GM19025 (cell line): ENCODE measurements at regions not wholly inside any gene's neighbourhood (a gene's known extent, or its start where the extent isn't known, plus 50 kb on each side); places are given as distances from the start of the nearest gene placed in this dataset.
"Not testable (repeated sequence)": the region's sequence is repeated elsewhere in the genome, so short reads cannot be mapped to it uniquely, and the experiment has no call there.

Experiments used
- ATAC-seq: cut with Tn5 transposase; IDR thresholded peaks from one replicate; pipeline ENCODE4 v1.9.1; 2021; ENCODE audit warnings: mild to moderate bottlenecking, low read depth, moderate library complexity; ENCODE audit not compliant: unreplicated experiment

GRCh38 chr18:57956491-57956890, 87.5 kb upstream of the NEDD4L start:
- ATAC-seq: no peak

- ATAC-seq: no peak
Measured at GRCh38 chr18:57954935-57955334, 89.1 kb upstream of the NEDD4L start.

- ATAC-seq: no peak
Measured at GRCh38 chr18:57953883-57954282, 90.1 kb upstream of the NEDD4L start.

DNA sequence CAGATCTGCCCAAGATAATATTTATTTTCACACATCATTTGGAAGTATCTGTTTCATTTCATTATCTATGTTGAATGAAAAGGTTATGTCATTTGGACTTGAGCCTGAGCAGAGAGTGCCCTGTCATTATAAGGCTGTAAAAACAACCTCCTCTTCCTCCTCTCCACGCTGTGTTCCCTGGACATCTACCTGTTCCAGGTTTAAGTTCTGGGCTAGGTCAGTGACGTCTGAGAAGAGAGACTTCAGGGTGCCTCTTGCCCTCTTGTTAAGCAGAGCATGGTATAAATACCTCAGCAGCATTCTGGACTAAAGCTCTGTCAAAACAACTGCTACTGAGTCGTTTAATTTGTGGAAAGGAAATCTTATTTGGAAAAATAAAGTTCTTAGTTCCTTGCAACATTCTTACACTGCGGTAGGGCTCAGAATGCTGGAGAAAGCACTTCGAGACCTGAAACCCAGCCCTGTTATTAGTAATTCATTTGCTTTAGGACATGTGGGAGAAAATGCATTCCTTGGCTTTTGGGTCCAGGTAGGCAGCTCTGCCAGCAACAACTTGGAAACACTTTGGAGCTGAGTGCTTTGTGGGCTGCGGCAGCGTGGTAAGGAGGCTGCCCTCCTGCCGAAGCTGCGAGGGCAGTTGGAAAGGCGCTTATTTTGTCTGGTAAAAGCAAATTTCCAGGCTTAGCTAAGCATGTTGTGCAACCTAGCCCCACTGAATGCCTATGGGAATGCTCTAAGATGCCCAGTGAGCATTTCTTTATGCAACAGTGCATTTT, 91.8 kb upstream of the NEDD4L start:
- no peak for ATAC-seq

DNA sequence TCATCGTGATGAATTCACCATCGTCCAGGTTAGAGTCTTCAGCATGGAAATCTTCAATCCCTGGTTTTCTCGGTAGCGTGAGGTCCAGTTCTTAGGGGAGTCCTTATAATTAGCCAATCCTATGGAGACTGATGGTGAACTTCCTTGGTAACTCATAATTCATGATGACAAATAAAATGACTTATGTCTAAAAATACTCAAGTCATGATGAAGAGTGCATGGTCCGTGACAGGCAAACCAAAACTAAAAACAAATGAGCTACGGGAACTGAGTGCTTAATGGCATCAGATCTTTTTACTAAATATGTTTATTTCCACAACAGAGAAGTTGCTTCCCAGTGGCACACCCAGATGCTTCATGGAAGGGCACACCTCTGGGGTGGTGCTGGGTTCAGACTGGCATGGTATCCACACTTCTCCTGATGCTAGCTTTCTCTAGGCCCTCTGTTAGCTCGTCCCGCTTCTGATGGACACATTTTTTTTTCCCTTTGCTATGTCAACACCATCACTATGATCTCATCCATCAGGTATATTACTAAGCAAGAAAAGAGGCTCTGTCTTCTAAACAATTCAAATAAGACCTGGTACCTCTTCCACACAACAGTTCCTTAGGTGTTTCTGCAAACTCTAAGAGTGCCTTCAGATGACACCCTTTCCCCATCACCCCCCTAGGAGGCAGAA, 92.8 kb upstream of the NEDD4L start:
- ATAC-seq: no peak

GRCh38 chr18:57950542-57950941, 93.5 kb upstream of the NEDD4L start:
- no peak for ATAC-seq

GRCh38 chr18:57949335-57949734, 94.7 kb upstream of the NEDD4L start:
- not testable (repeated sequence) for ATAC-seq

DNA sequence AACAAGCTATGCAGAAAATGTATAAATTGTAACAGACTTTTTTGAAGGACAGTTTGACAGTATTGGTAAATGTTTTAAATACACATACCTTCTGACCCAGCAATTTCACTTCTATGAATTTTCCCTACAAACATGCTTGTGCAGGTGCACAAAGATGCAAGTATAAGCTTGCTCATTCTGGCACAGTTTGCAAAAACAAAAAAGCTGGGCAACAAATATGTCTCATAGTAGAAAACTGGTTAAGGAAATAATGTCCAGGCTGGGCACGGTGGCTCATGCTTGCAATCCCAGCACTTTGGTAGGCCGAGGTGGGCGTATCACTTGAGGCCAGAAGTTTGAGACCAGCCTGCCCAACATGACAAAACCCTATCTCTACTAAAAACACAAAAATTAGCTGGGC, 96.9 kb upstream of the NEDD4L start:
- no peak for ATAC-seq

DNA sequence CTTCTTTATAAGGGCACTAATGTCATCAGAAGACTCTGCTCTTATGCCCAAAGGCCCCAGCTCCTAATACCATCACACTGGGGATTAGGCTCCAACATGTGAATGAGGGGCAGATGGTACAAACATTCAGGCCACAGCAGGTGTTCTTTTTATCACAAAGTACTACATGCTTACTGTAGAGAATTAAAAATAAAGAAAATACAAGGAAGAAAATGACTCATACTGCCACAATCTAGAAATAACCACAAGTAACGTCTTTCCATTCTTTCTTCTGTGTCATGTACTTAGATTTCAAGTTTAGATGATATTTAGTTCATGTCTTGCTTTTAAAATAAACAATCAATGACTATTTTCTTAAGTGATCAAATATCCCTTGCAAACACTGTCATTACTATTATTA, 100.3 kb upstream of the NEDD4L start:
- ATAC-seq: no peak

- ATAC-seq: no peak
Measured at GRCh38 chr18:57942493-57942892, 101.5 kb upstream of the NEDD4L start.

- ATAC-seq: no peak
Measured at GRCh38 chr18:57941841-57942489, 102.1 kb upstream of the NEDD4L start.

DNA sequence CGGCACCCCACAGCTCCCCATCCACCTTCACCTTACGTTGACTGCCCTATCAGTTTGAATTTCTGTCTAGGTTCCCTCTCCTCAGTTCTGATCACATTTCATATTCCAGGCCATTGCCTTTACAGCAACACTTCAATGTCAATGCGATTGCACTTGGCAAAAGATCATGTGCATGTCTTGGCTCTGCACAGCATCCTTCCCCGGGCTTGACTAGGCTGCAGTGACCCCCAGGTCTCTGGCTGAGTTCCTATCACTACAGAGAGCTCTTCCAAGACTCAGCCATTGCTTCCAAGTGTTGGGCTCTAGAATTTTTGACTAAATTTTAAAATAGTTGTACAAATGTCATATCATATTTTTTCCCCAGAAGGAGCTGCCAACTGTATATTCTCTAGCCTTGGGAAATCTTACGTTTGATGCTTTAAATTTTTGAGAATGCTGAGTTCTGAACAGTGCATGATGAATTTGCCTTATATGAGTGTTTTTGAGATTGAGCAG, 103.8 kb upstream of the NEDD4L start:
- no peak for ATAC-seq

DNA sequence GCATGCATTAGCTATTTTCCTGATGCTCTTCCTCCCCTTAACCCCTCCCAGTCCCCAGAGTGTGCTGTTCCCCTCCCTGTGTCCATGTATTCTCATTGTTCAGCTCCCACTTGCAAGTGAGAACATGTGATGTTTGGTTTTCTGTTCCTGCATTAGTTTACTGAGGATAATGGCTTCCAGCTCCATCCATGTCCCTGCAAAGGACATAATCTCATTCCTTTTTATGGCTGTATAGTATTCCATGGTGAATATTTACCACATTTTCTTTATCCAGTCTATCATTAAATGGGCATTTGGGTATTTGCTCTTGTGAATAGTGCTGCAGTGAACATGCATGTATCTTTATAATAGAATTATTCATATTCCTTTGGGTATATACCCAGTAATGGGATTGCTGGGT, 109.7 kb upstream of the NEDD4L start:
- ATAC-seq: not testable (repeated sequence)

- ATAC-seq: no peak
Measured at GRCh38 chr18:57931038-57931437, 113.0 kb upstream of the NEDD4L start.

DNA sequence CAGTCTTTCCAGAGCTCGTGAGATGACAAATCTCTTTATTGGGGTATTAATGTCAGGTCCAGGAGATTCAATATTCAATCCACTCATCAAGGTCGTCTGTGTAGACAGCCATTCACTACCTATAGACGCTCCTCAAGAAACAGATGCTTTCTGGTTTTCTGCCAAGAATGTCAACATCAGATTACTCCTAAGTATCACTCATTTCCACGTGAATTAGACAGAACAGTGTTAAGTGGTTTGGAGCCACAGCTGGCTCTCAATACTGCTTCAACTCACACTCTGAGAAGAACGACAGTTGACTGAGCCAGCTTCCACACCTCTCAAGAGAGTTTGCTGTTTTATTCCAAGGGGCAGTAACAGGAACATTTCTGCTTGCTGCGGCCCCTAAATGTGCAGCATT, 113.5 kb upstream of the NEDD4L start:
- no peak for ATAC-seq

DNA sequence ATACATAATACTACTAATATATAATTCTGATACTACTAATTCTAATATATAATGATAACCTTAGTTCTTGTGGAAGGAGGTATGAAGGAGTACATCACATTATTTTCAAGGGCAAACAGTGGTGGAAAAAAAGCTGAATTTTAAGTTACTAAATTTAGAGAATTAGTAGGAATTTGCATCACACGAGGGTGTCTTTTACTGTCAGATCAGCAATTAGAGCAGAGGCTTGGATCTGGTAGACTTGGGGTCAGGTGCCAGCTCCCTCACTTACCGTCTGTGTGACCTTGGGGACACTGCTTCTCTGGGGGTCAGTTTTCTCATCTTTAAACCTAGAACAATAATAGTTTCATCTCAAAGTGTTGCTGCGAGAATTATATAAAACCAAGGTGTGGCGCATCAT, 114.1 kb upstream of the NEDD4L start:
- no peak for ATAC-seq

GRCh38 chr18:57928466-57928865, 115.6 kb upstream of the NEDD4L start:
- ATAC-seq: no peak

DNA sequence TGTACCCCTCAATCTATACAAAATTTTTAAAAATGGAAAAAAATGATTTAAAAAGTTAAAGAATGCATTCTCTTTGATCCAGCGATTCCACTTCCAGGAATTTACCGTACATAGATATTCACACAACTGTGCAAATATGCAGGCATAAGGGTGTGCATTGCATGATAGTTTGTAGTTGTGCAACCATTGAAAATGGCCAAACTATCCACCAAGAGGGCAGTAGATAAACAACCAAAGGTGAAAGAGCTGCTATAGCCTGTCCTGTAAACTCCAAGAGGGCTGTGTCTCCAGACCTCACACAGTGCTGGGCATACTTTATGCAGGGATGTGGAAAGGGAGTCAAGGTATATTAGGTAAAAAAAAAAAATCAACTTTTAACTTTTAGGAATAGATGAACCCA, 116.5 kb upstream of the NEDD4L start:
- ATAC-seq: no peak

GRCh38 chr18:57925706-57926105, 118.3 kb upstream of the NEDD4L start:
- ATAC-seq: no peak

DNA sequence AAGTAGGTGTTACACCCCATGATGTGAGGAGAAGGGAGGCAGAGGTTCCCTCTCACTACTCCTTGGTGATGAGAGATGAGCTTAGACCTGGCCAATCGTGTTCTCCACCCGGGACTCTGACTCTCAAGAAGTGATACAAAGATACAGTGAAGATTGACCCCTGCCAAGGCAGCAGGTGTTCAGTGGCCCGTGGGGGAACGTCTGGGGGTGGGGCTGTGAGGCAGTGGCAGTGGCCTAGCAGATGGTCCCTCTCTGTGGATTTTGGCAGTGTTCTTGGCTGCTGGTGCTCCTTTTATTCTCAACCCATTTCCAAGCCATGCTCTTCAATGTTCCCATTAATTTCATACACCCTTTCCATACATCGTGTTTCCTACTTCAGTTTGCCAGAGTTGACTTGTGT, 120.4 kb upstream of the NEDD4L start:
- ATAC-seq: no peak

- no peak for ATAC-seq
Measured at GRCh38 chr18:57922885-57923284, 119.8 kb upstream of the ATP8B1 start.

- no peak for ATAC-seq
Measured at GRCh38 chr18:57921708-57922107, 118.6 kb upstream of the ATP8B1 start.
